Neural progenitor cell (in vitro differentiated cells): ENCODE measurements at regions not wholly inside any gene's neighbourhood (a gene's known extent, or its start where the extent isn't known, plus 50 kb on each side); places are given as distances from the start of the nearest gene placed in this dataset.

Source experiments
- DNase-seq: peaks from one replicate; pipeline ENCODE4 v3.0.0-alpha.2; 2016; ENCODE audit warnings: low spot score
- H2AFZ ChIP-seq: fragments of 200-600 bp; sonication (generic); replicated peaks from 2 replicates; pipeline ENCODE4 v1.6.1; 2016; ENCODE audit warnings: antibody characterized with exemption
- H3F3A ChIP-seq: fragments of 200-600 bp; sonication (generic); 2 replicates; pipeline ENCODE4 v1.6.1; 2016; ENCODE audit warnings: antibody characterized with exemption, low read depth
- H3K27ac ChIP-seq: fragments of 200-600 bp; sonication (generic); 2 replicates; pipeline ENCODE4 v1.5.1; 2016; ENCODE audit warnings: mild to moderate bottlenecking
- H3K27me3 ChIP-seq: fragments of 200-600 bp; sonication (generic); 2 replicates; pipeline ENCODE4 v1.6.1; 2016; ENCODE audit warnings: mild to moderate bottlenecking, moderate library complexity
- H3K36me3 ChIP-seq: fragments of 200-600 bp; sonication (generic); 2 replicates; pipeline ENCODE4 v1.5.1; 2016
- H3K4me1 ChIP-seq: fragments of 200-600 bp; sonication (generic); 2 replicates; pipeline ENCODE4 v1.6.1; 2016; ENCODE audit warnings: mixed run types
- H3K4me2 ChIP-seq: fragments of 200-600 bp; sonication (generic); 2 replicates; pipeline ENCODE4 v1.6.1; 2016
- H3K4me3 ChIP-seq: fragments of 200-600 bp; sonication (generic); 2 replicates; pipeline ENCODE4 v1.5.1; 2016
- H3K79me2 ChIP-seq: fragments of 200-600 bp; sonication (generic); 2 replicates; pipeline ENCODE4 v1.6.1; 2016; ENCODE audit warnings: low read depth
- H3K9ac ChIP-seq: fragments of 200-600 bp; sonication (generic); 2 replicates; pipeline ENCODE4 v1.6.1; 2016
- H3K9me3 ChIP-seq: fragments of 200-600 bp; sonication (generic); 2 replicates; pipeline ENCODE4 v1.5.1; 2016; ENCODE audit warnings: low read depth
- H4K20me1 ChIP-seq: fragments of 200-600 bp; sonication (generic); 2 replicates; pipeline ENCODE4 v1.6.1; 2016; ENCODE audit warnings: low read depth
- H3K27ac Mint-ChIP-seq: 3 replicates; pipeline ENCODE4 v1.8.0; 2021; ENCODE audit warnings: mixed read lengths
- H3K27me3 Mint-ChIP-seq: 2 replicates; pipeline ENCODE4 v1.8.0; 2022; ENCODE audit warnings: low read depth, mild to moderate bottlenecking, inconsistent platforms, moderate library complexity, mixed read lengths; ENCODE audit not compliant: insufficient read depth
- H3K36me3 Mint-ChIP-seq: 3 replicates; pipeline ENCODE4 v1.8.0; 2021; ENCODE audit warnings: mixed read lengths
- H3K4me1 Mint-ChIP-seq: 3 replicates; pipeline ENCODE4 v1.8.0; 2021; ENCODE audit warnings: mixed read lengths
- H3K4me3 Mint-ChIP-seq: 3 replicates; pipeline ENCODE4 v1.8.0; 2021; ENCODE audit warnings: mild to moderate bottlenecking, moderate library complexity, mixed read lengths
- H3K9me3 Mint-ChIP-seq: 3 replicates; pipeline ENCODE4 v1.8.0; 2020; ENCODE audit warnings: mixed read lengths
- EZH2 ChIP-seq: fragments of 200-600 bp; sonication (generic); IDR thresholded peaks from 2 replicates; pipeline ENCODE4 v1.6.1; 2017; ENCODE audit warnings: antibody characterized with exemption, mild to moderate bottlenecking, moderate library complexity
- EZH2phosphoT487 ChIP-seq: fragments of 200-600 bp; sonication (generic); IDR thresholded peaks from 2 replicates; pipeline ENCODE4 v1.6.1; 2017; ENCODE audit warnings: antibody characterized with exemption
- TF ChIP-seq, protein P1 (sequence below): fragments of 200-600 bp; sonication (generic); IDR thresholded peaks from 2 replicates; pipeline ENCODE4 v1.5.1; 2017; ENCODE audit warnings: antibody characterized with exemption, mild to moderate bottlenecking

DNA sequence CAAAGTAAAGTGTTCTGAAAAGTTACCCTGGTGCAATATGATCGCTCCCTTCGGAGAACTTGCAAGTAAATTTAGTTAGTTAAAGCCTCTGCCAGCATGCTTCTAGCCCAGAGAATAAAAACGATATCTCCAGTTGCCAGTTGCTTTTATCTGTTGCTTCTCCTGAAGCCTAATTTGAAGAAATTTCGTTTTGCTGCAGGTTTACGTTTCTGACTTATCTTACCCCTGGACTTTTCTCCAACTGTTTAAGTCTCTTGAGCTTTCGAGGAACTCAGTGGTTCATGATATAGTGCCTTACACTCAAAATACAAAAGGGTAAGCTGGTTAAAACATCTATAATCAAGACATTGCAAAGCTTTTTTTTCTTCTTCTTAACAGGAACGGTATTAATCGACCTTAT, 131.1 kb downstream of the FAM161A start:
- H3K27ac Mint-ChIP-seq = no peak overlapping the region
- Histone ChIP-seq H3K9me3 (no peaks in the 10 kb centered on the region), H3K27ac (no peak overlapping the region), H3K4me3 (no peak overlapping the region), H3F3A (no peaks in the 10 kb centered on the region), H3K79me2 (no peaks in the 10 kb centered on the region), H3K9ac (no peak overlapping the region), H2AFZ (no peak overlapping the region), H3K36me3 (no peaks in the 10 kb centered on the region), H3K4me2 (no peak overlapping the region), H3K4me1 (no peaks in the 10 kb centered on the region), H4K20me1 (no peaks in the 10 kb centered on the region), H3K27me3 (no peaks in the 10 kb centered on the region)
- peaks cover 2% of the 10 kb centered on the region for H3K27me3 Mint-ChIP-seq
- no peak overlapping the region for H3K4me3 Mint-ChIP-seq
- no peaks in the 10 kb centered on the region for H3K4me1 Mint-ChIP-seq
- no peak for TF ChIP-seq EZH2
- TF ChIP-seq, protein P1, sequence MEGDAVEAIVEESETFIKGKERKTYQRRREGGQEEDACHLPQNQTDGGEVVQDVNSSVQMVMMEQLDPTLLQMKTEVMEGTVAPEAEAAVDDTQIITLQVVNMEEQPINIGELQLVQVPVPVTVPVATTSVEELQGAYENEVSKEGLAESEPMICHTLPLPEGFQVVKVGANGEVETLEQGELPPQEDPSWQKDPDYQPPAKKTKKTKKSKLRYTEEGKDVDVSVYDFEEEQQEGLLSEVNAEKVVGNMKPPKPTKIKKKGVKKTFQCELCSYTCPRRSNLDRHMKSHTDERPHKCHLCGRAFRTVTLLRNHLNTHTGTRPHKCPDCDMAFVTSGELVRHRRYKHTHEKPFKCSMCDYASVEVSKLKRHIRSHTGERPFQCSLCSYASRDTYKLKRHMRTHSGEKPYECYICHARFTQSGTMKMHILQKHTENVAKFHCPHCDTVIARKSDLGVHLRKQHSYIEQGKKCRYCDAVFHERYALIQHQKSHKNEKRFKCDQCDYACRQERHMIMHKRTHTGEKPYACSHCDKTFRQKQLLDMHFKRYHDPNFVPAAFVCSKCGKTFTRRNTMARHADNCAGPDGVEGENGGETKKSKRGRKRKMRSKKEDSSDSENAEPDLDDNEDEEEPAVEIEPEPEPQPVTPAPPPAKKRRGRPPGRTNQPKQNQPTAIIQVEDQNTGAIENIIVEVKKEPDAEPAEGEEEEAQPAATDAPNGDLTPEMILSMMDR = no peak
- TF ChIP-seq EZH2phosphoT487 = no peak
- no peaks in the 10 kb centered on the region for H3K36me3 Mint-ChIP-seq
- DNase-seq = no peak
- peaks cover 2% of the 10 kb centered on the region for H3K9me3 Mint-ChIP-seq

- no peak overlapping the region for H3K4me3 Mint-ChIP-seq
- no peak overlapping the region for H3K4me3 ChIP-seq
- no peak for DNase-seq
- no peaks in the 10 kb centered on the region for H3K79me2 ChIP-seq
- H3K4me1 ChIP-seq = no peaks in the 10 kb centered on the region
- H3F3A ChIP-seq = no peaks in the 10 kb centered on the region
- no peak overlapping the region for H3K27ac Mint-ChIP-seq
- no peak overlapping the region for H3K9ac ChIP-seq
- no peak overlapping the region for H3K27ac ChIP-seq
- peaks cover 2% of the 10 kb centered on the region for H3K27me3 Mint-ChIP-seq
- no peaks in the 10 kb centered on the region for H3K36me3 Mint-ChIP-seq
- H3K27me3 ChIP-seq = no peaks in the 10 kb centered on the region
- no peak overlapping the region for H2AFZ ChIP-seq
- H3K4me2 ChIP-seq = no peak overlapping the region
- H3K9me3 ChIP-seq = no peaks in the 10 kb centered on the region
- H3K9me3 Mint-ChIP-seq = peaks cover 2% of the 10 kb centered on the region
- no peaks in the 10 kb centered on the region for H3K4me1 Mint-ChIP-seq
- no peaks in the 10 kb centered on the region for H3K36me3 ChIP-seq
- no peaks in the 10 kb centered on the region for H4K20me1 ChIP-seq
- TF ChIP-seq EZH2phosphoT487 = no peak
- TF ChIP-seq, protein P1 = no peak
- no peak for TF ChIP-seq EZH2
Observed at GRCh38 chr2:61722318-61722717, 131.5 kb downstream of the FAM161A start.

GRCh38 chr2:61721382-61721781, 132.5 kb downstream of the FAM161A start:
- Histone ChIP-seq H3K27me3 (no peaks in the 10 kb centered on the region), H3K79me2 (no peaks in the 10 kb centered on the region), H3K4me1 (no peaks in the 10 kb centered on the region), H3K9me3 (no peaks in the 10 kb centered on the region), H3K27ac (no peak overlapping the region), H3K36me3 (no peaks in the 10 kb centered on the region), H3K9ac (no peak overlapping the region), H4K20me1 (no peaks in the 10 kb centered on the region), H3K4me2 (no peak overlapping the region), H3F3A (no peaks in the 10 kb centered on the region), H3K4me3 (no peak overlapping the region), H2AFZ (no peak overlapping the region)
- Mint-ChIP-seq H3K27me3 (peaks cover 2% of the 10 kb centered on the region), H3K4me3 (no peak overlapping the region), H3K9me3 (no peaks in the 10 kb centered on the region), H3K36me3 (no peaks in the 10 kb centered on the region), H3K4me1 (no peaks in the 10 kb centered on the region), H3K27ac (no peak overlapping the region)
- no peak for TF ChIP-seq EZH2
- TF ChIP-seq, protein P1 = no peak
- no peak for TF ChIP-seq EZH2phosphoT487
- DNase-seq = no peak
